Neural progenitor cell (in vitro differentiated cells): ENCODE measurements at regions not wholly inside any gene's neighbourhood (a gene's known extent, or its start where the extent isn't known, plus 50 kb on each side); places are given as distances from the start of the nearest gene placed in this dataset.

ENCODE experiments used
- CTCF ChIP-seq: fragments of 200-600 bp; sonication (generic); IDR thresholded peaks from 2 replicates; pipeline ENCODE4 v1.5.1; 2017; ENCODE audit warnings: antibody characterized with exemption, mild to moderate bottlenecking
- EZH2 ChIP-seq: fragments of 200-600 bp; sonication (generic); IDR thresholded peaks from 2 replicates; pipeline ENCODE4 v1.6.1; 2017; ENCODE audit warnings: antibody characterized with exemption, mild to moderate bottlenecking, moderate library complexity

- TF ChIP-seq CTCF (no peak), EZH2 (no peak)
These were observed 126.3 kb upstream of the FOXD4L5 start for GRCh38 chr9:65411336-65411735.
